ENCODE measurements at regions not wholly inside any gene's neighbourhood (a gene's known extent, or its start where the extent isn't known, plus 50 kb on each side); places are given as distances from the start of the nearest gene placed in this dataset.

GRCh38 chr3:187952849-187953248, 201.1 kb upstream of the LPP start:
- Histone ChIP-seq H3K27me3 (replicated peaks in 1 of 4; ENCODE audit: control extremely low read depth in 1 of 4, control insufficient read depth in 3 of 4, insufficient read depth in 4 of 4, low read length in 3 of 4) (no peaks in the 10 kb centered on the region), H3K9ac (ENCODE audit: low read length) (no peak overlapping the region), H3K4me1 (ENCODE audit: control insufficient read depth in 2 of 2, insufficient read depth in 2 of 2, low read length in 2 of 2) (peaks cover 11 to 21% of the 10 kb centered on the region in 2 donors), H2AFZ (ENCODE audit: insufficient read depth, low read depth, low read length, poor library complexity, severe bottlenecking) (no peak overlapping the region), H3K79me2 (ENCODE audit: control insufficient read depth, insufficient read depth, low read length) (no peaks in the 10 kb centered on the region), H3K36me3 (replicated peaks in 1 of 2; ENCODE audit: control extremely low read depth in 1 of 2, control insufficient read depth in 1 of 2, extremely low read depth in 1 of 2, insufficient read depth in 2 of 2, low read length in 1 of 2) (no peaks in the 10 kb centered on the region), H3K4me2 (replicated peaks; ENCODE audit: low read depth, low read length, poor library complexity, severe bottlenecking) (no peak overlapping the region), H4K20me1 (ENCODE audit: control insufficient read depth, insufficient read depth, low read length, poor library complexity, severe bottlenecking) (no peaks in the 10 kb centered on the region), H3K27ac (ENCODE audit: low read length in 2 of 2) (no peak overlapping the region), H3K9me3 (ENCODE audit: control extremely low read depth in 1 of 3, control insufficient read depth in 2 of 3, insufficient read depth in 1 of 3, low read length in 2 of 3) (no peaks in the 10 kb centered on the region), H3K4me3 (ENCODE audit: control extremely low read depth in 1 of 5, extremely low read depth in 1 of 5, insufficient read depth in 1 of 5, low read depth in 2 of 5, low read length in 4 of 5) (no peak overlapping the region)
- no peak overlapping the region for H3K27ac Mint-ChIP-seq
- WGBS (ENCODE audit: insufficient coverage) = 88% methylated on average over 3 of the region's 4 CpGs
- H3K4me1 Mint-ChIP-seq = peaks cover 21% of the 10 kb centered on the region
- peaks cover 20% of the 10 kb centered on the region for H3K27me3 Mint-ChIP-seq
- ATAC-seq (ENCODE audit: low read depth) (no peak), DNase-seq (no peak)
- intact Hi-C loops (cut with micrococcal nuclease) = loop anchor here (2.0 kb wide), 1 partner anchor 16 kb away; no protein-coding TSS in a partner anchor
- ChIA-PET CTCF (no interaction called here), POLR2A (no interaction called here)
- no peak overlapping the region for H3K4me3 Mint-ChIP-seq
- no peaks in the 10 kb centered on the region for H3K9me3 Mint-ChIP-seq (ENCODE audit: insufficient read depth)
- TF ChIP-seq EZH2 (IDR thresholded peaks at IDR 0.05; ENCODE audit: borderline replicate concordance, insufficient read depth, low read depth, low read length, poor library complexity, severe bottlenecking) = no peak
- TF ChIP-seq, protein P1, sequence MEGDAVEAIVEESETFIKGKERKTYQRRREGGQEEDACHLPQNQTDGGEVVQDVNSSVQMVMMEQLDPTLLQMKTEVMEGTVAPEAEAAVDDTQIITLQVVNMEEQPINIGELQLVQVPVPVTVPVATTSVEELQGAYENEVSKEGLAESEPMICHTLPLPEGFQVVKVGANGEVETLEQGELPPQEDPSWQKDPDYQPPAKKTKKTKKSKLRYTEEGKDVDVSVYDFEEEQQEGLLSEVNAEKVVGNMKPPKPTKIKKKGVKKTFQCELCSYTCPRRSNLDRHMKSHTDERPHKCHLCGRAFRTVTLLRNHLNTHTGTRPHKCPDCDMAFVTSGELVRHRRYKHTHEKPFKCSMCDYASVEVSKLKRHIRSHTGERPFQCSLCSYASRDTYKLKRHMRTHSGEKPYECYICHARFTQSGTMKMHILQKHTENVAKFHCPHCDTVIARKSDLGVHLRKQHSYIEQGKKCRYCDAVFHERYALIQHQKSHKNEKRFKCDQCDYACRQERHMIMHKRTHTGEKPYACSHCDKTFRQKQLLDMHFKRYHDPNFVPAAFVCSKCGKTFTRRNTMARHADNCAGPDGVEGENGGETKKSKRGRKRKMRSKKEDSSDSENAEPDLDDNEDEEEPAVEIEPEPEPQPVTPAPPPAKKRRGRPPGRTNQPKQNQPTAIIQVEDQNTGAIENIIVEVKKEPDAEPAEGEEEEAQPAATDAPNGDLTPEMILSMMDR (IDR thresholded peaks at IDR 0.05) = no peak

DNA sequence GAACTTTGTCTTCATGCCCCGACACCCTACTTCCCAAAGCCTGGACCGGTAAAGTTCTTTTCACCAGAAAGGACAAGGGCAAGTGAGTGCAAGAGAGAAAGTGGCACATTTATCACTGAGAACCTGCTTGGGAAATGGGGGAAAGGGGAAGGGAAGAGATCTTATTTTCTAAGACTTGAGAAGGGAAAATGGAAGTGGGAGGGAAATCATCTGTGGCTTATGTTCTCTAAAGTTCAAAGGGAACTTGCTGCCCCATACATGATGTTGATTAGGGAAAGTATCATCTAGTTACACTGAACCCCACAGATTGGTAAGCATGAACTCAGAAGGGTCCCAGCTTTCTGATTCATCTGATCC, 199.5 kb upstream of the LPP start:
- ChIA-PET CTCF (interaction anchor here (0.7 kb wide), 1 partner anchor 214 kb away, joined by 3 read pairs; no protein-coding TSS in a partner anchor), POLR2A (no interaction called here)
- Histone ChIP-seq H3K27ac (ENCODE audit: low read length in 2 of 2) (no peak overlapping the region), H3K4me2 (replicated peaks; ENCODE audit: low read depth, low read length, poor library complexity, severe bottlenecking) (no peak overlapping the region), H3K36me3 (replicated peaks in 1 of 2; ENCODE audit: control extremely low read depth in 1 of 2, control insufficient read depth in 1 of 2, extremely low read depth in 1 of 2, insufficient read depth in 2 of 2, low read length in 1 of 2) (no peaks in the 10 kb centered on the region), H3K4me3 (ENCODE audit: control extremely low read depth in 1 of 5, extremely low read depth in 1 of 5, insufficient read depth in 1 of 5, low read depth in 2 of 5, low read length in 4 of 5) (no peak overlapping the region), H3K27me3 (replicated peaks in 1 of 4; ENCODE audit: control extremely low read depth in 1 of 4, control insufficient read depth in 3 of 4, insufficient read depth in 4 of 4, low read length in 3 of 4) (no peaks in the 10 kb centered on the region), H3K9ac (ENCODE audit: low read length) (no peak overlapping the region), H3K4me1 (ENCODE audit: control insufficient read depth in 2 of 2, insufficient read depth in 2 of 2, low read length in 2 of 2) (peaks cover 21 to 33% of the 10 kb centered on the region in 2 donors), H3K9me3 (ENCODE audit: control extremely low read depth in 1 of 3, control insufficient read depth in 2 of 3, insufficient read depth in 1 of 3, low read length in 2 of 3) (no peaks in the 10 kb centered on the region), H2AFZ (ENCODE audit: insufficient read depth, low read depth, low read length, poor library complexity, severe bottlenecking) (no peak overlapping the region), H3K79me2 (ENCODE audit: control insufficient read depth, insufficient read depth, low read length) (no peaks in the 10 kb centered on the region), H4K20me1 (ENCODE audit: control insufficient read depth, insufficient read depth, low read length, poor library complexity, severe bottlenecking) (no peaks in the 10 kb centered on the region)
- peaks cover 15% of the 10 kb centered on the region for H3K27me3 Mint-ChIP-seq
- H3K27ac Mint-ChIP-seq = no peak overlapping the region
- no peaks in the 10 kb centered on the region for H3K9me3 Mint-ChIP-seq (ENCODE audit: insufficient read depth)
- no peak overlapping the region for H3K4me3 Mint-ChIP-seq
- TF ChIP-seq, protein P1 (IDR thresholded peaks at IDR 0.05) = no peak
- TF ChIP-seq EZH2 (IDR thresholded peaks at IDR 0.05; ENCODE audit: borderline replicate concordance, insufficient read depth, low read depth, low read length, poor library complexity, severe bottlenecking) = no peak
- H3K4me1 Mint-ChIP-seq = peaks cover 32% of the 10 kb centered on the region
- WGBS (ENCODE audit: insufficient coverage) = 100% methylated on average over 1 of the region's 2 CpGs
- DNase-seq = no peak
- intact Hi-C loops (cut with micrococcal nuclease) = no loop called here
- ATAC-seq (ENCODE audit: low read depth) = no peak

All from B cell (primary cell).